ENCODE measurements at regions not wholly inside any gene's neighbourhood (a gene's known extent, or its start where the extent isn't known, plus 50 kb on each side); places are given as distances from the start of the nearest gene placed in this dataset.

- no peak for TF ChIP-seq CTCF (IDR thresholded peaks at IDR 0.05 in 4 of 5, conservative IDR thresholded peaks at IDR 0.05 in 1 of 5)
- TF ChIP-seq POLR2A (IDR thresholded peaks at IDR 0.05) = no peak
Observed at GRCh38 chr18:71106701-71107100, 817.9 kb downstream of the SOCS6 start.
